OCI-LY7 (cell line): ENCODE measurements at regions not wholly inside any gene's neighbourhood (a gene's known extent, or its start where the extent isn't known, plus 50 kb on each side); places are given as distances from the start of the nearest gene placed in this dataset.

ENCODE experiments used
- EZH2phosphoT487 ChIP-seq: fragments of 200-600 bp; sonication (generic); IDR thresholded peaks from 2 replicates; pipeline ENCODE4 v1.6.1; 2018; ENCODE audit warnings: low read depth, borderline replicate concordance, mild to moderate bottlenecking, mixed run types, antibody characterized with exemption, low read length, moderate library complexity, mixed read lengths
- TF ChIP-seq, protein P1 (sequence below): fragments of 200-600 bp; sonication (generic); conservative IDR thresholded peaks from 2 replicates; pipeline ENCODE4 v1.5.1; 2014; ENCODE audit warnings: mild to moderate bottlenecking, antibody characterized with exemption, low read length, moderate library complexity, mixed read lengths

DNA sequence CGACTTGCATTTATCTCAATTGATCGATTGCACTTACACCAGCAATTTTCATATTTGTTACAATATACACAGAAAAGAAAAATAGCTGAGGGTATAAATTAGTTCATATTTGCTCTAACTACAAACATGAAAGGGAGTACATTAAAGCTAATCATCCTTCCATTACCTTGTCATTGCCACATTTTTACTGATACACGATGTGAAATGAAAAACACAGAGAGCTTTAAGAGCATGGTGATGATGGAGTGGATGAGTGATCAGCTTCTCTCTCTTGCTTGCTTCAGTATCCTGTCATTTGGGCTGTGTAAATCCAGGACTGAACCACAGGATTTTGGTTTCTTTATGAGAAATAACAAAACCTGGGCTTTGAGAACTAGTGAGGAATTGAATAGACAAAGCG is 1207.5 kb upstream of the GOT2 start:
- TF ChIP-seq, protein P1, sequence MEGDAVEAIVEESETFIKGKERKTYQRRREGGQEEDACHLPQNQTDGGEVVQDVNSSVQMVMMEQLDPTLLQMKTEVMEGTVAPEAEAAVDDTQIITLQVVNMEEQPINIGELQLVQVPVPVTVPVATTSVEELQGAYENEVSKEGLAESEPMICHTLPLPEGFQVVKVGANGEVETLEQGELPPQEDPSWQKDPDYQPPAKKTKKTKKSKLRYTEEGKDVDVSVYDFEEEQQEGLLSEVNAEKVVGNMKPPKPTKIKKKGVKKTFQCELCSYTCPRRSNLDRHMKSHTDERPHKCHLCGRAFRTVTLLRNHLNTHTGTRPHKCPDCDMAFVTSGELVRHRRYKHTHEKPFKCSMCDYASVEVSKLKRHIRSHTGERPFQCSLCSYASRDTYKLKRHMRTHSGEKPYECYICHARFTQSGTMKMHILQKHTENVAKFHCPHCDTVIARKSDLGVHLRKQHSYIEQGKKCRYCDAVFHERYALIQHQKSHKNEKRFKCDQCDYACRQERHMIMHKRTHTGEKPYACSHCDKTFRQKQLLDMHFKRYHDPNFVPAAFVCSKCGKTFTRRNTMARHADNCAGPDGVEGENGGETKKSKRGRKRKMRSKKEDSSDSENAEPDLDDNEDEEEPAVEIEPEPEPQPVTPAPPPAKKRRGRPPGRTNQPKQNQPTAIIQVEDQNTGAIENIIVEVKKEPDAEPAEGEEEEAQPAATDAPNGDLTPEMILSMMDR: no peak
- no peak for TF ChIP-seq EZH2phosphoT487
